T-helper 1 cell treated with Interleukin-12 subunit alpha and Interleukin-12 subunit beta and Interleukin-4 antibody, amounts not matched to agents 30 ng/mL and 1 ng/mL, for 36 hours (primary cell): ENCODE measurements at regions not wholly inside any gene's neighbourhood (a gene's known extent, or its start where the extent isn't known, plus 50 kb on each side); places are given as distances from the start of the nearest gene placed in this dataset.
"Not testable (repeated sequence)": the region's sequence is repeated elsewhere in the genome, so short reads cannot be mapped to it uniquely, and the experiment has no call there.

Experiments
- intact Hi-C: fragments of 100-400 bp; cut with micrococcal nuclease; formaldehyde crosslinking; loops from one replicate; pipeline ENCODE4 v1.15.1; 2024

DNA sequence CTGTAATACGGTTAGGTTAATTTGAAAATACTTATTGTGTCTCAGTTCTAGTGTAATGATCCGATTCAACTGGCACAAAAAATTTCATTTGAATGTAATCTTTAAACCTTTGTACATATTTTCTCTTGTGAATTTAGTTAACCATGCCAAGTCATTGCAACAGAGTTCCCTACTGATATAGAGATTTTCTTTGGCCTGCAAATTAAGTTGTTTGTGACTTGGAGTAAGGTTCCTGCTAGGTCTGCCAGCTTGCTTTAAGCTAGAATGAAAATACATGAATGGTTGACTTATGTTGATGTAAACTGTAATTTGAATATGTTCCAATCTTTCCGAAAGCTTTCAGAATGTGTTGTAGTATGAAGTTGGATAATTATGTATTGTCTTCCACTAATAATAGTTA is 1004.1 kb upstream of the EDIL3 start:
- intact Hi-C loops: no loop called here

- intact Hi-C loops: not testable (repeated sequence)
These were observed 1007.6 kb upstream of the EDIL3 start for GRCh38 chr5:85392309-85392708.

DNA sequence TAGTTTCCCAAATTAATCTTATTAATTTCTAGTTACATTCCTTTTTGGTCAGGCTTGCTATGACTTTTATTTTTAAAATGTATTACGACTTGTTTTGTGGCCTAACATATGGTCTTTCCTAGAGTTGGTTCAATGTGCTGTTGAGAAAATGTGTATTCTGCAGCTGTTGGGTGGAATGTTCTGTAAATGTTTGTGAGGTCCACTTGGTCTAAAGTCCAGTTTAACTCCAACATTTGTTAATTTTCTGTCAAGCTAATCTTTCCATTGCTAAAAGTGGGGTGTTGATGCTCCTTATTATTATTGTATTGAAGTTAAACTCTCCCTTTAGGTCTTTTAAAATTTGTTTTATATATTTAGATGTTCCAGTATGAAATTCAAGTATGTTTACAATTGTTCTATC is 1010.8 kb upstream of the EDIL3 start:
- intact Hi-C loops: no loop called here

DNA sequence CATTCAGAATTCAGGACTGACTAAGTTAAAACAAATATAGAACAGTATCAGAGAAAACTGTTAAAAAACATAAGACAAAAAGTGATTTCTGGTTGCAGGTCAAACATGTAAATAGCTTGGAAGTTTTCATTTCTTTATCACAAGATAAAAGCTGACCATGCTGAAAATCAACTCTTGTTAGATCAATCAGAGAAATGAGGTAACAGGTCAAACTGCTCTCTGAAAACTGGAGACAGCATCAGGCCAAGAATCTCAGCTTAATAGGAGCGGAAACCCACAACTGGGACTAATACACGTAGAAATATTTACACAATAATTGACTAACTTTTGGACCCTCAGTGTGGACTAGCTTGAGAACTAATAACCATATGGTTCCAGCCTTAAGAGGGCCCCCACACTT is 1012.8 kb upstream of the EDIL3 start:
- intact Hi-C loops: no loop called here

DNA sequence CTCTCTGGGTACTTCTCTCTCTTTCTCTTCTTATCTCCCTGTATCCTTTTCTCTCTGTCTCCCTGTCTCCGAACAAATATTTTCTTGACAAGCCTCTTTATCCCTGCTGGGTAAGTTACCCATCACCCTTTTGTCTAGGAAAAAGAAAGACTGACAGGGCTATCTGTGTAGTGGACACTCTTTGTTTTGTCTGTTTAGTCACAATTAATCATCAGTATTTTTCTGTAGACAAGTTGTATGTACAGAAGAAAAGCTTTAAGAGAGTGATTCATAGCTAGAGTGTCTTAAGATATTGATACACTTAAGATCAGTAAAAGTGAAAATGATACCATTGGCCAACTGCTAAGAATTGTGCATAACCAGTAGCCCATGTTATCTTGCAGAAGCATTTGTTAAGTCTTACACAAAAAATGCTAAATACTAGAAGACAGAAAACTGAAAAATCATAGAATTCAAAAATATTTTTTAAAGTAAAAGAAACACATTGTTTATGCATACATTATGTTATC is 1043.8 kb upstream of the EDIL3 start:
- intact Hi-C loops: no loop called here

DNA sequence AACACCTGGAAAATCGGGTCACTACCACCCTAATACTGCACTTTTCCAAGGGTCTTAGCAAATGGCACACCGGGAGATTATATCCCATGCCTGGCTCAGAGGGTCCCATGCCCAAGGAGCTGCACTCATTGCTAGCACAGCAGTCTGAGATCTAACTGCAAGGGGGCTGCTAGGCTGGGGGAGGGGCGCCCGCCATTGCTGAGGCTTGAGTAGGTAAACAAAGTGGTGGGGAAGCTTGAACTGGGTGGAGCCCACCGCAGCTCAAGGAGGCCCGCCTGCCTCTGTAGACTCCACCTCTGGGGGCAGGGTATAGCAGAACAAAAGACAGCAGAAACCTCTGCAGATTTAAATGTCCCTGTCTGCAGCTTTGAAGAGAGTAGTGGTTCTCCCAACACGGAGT is 1047.0 kb upstream of the EDIL3 start:
- intact Hi-C loops: not testable (repeated sequence)

GRCh38 chr5:85441156-85441555 is 1056.5 kb upstream of the EDIL3 start:
- intact Hi-C loops: no loop called here

- intact Hi-C loops: no loop called here
These were observed 1057.2 kb upstream of the EDIL3 start for GRCh38 chr5:85441853-85442252.

DNA sequence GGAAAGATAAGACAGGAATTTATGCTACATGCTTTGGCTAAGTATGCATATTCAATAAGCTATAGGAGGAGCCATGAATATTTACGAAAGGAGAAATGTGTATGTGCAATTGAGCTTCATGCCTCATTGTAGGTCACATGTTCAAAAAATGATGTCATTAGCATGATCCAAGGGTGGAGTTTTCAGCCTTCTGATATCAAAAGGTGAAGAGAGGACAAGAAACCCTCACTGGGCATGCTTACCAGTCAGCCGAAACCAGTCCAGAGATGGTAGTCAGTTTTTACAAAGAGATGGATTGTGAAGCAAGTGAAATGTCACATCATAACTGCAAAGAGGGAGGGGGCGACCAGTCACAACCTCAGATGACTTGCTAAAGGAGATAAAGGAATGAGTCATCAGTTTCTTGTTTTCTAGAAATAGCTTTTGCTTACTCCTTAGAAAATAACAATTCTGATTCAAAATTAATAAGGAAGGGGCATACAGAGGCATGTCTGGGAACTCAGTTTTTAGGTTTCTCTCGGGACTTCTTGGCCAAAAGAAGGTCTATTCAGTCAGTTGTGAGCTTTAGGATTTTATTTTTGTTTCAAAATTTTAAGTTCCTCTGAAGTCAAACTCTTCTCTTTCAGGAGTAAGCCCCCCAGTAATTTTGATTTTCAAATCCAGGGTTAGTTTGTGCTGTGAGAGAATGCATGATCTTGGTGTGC is 1067.8 kb upstream of the EDIL3 start:
- intact Hi-C loops: loop anchor here (5.0 kb wide), 1 partner anchor 1415 kb away; no protein-coding TSS in a partner anchor

DNA sequence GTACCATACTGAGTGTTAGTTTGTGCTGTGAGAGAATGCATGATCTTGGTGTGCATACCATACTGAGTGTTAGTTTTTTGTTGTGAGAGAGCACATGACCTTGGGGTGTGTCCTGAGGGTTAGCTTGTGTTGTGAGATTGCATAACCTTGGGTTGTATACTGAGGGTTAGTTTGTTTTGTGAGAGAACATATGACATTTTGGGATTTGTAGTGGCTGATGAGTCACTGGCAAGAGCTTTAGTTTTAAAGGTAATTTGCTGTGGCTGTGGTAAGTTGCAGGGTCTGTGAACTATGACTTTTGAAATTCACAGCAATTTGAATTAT is 1068.3 kb upstream of the EDIL3 start:
- intact Hi-C loops: loop anchor here (5.0 kb wide), 1 partner anchor 1416 kb away; no protein-coding TSS in a partner anchor

DNA sequence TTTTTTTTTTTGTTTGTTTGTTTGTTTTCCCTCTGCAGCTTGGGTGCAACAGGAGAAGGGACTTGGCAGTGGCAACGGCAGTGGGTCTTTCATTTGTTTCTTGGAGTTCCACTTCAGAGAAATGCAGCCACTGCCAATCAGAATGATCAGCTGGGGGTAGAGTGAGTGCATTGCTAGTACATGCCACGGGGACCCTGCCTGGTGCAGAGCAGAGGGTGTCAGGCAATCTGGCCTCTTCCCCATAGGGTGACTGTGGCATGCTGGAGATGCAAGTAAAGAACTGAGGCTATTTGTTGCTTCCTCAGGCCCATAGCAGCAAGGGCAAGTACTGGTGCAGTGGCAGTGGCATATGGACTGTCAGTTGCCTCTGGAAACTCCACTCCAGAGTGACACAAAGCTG is 1073.6 kb upstream of the EDIL3 start:
- intact Hi-C loops: no loop called here

DNA sequence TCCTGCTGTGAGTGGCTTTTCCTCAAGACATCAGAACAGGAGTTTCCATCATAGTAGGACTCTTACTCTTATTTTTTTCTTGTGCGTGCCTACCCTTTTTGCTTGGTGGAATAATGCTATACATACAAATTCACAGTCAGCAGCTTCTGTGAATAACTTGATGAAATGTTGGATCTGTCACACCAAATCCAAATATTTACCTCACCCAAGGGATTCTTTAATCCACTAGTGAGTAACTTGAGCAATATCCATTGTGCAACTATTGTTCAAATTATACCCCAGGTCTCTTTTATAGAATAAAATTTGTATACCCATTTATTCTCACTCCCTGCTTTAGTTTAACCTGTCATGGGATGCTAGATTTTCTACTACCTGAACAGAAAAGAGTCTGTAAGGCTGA is 1078.3 kb upstream of the EDIL3 start:
- intact Hi-C loops: no loop called here

DNA sequence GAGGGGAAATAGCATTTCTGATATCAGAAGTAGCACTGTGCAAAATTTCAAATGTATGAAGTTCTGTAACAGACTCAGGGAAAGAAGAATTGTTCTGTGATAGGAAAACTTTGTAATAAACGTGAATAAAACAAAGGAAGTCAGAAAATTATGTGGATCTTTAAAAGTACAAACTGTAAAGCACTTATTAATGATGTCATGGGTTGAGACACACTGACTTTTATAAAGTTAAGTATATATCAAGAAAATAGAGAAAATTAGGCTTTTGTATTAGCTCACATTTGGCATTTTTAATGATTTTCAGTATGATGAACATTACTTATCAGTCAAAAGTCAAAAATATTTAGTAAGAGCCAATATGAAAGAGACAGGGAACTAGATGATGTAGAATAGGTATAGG is 1081.7 kb upstream of the EDIL3 start:
- intact Hi-C loops: no loop called here

DNA sequence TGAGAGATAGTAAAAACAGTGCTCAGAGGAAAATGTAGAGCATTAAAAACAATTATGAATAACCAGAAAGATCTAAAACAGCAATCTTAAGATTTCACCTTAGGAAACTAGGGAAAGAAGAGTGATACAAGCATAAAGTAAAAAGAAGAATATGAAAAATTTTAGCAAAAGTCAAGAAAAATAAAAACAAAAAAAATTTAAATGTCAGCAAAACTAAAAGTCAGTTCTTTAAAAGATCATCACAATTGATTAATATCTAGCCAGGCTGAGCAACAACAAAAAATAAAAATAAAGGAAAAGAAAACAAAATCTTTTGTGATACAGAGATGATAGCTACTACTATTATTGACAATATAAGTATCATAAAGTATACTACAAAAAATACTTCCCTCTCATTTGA is 1088.1 kb upstream of the EDIL3 start:
- intact Hi-C loops: no loop called here

DNA sequence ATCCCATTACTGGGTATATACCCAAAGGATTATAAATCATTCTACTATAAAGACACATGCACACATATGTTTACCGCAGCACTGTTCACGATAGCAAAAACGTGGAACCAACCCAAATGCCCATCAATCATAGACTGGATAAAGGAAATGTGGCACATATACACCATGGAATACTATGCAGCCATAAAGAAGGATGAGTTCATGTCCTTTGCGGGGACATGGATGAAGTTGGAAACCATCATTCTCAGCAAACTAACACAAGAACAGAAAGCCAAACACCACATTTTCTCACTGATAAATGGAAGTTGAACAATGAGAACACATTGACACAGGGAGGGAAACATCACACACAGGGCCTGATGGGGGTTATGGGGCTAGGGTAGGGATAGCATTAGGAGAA is 1090.5 kb upstream of the EDIL3 start:
- intact Hi-C loops: not testable (repeated sequence)

DNA sequence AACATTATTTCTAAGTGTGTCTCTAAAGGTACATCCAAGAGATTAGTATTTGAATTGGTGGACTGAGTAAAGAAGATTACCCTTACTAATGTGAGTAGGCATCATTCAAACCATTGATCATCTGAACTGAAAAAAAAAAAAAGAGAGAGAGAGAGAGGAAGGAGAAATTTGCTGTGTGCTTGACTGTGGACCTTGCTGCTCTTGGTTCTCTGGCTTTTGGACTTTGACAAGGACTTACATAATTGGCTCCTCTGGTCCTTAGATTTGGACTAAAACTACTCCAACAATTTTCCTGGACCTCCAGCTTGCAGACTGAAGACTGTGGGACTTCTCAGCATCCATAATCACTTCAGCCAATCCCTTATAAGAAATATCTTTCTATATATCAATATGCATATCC is 1091.9 kb upstream of the EDIL3 start:
- intact Hi-C loops: no loop called here

- intact Hi-C loops: no loop called here
These were observed 1095.2 kb upstream of the EDIL3 start for GRCh38 chr5:85479849-85480248.

DNA sequence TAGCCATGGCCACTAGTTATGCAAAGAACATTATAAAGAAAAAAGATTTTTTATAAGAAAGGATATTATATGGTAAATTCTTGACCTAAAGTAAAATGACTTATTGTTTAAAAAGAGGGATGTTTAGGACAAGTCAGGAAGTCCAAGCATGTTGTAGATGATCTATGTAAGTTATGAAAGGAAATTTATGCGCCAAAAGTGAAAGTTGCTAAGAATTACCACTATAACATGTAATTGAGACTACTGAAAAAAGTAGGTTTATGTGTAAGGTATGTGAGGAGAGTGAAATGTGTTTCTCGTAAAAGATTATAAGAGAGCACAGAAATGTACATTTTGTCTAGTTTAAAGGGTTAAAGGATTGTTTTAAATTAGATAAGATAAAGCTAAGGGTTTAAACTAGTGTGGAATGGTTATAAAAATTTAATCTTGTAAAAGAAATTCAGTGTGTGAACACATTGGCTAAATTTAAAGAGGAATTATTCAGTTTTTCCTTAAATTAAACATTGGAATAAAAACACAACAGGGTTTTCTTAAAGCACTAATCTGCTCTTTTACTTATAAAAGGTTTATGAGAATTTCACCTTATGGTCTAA is 1100.4 kb upstream of the EDIL3 start:
- intact Hi-C loops: no loop called here

GRCh38 chr5:85488295-85488694 is 1103.6 kb upstream of the EDIL3 start:
- intact Hi-C loops: no loop called here

GRCh38 chr5:85500869-85501268 is 1116.2 kb upstream of the EDIL3 start:
- intact Hi-C loops: no loop called here

DNA sequence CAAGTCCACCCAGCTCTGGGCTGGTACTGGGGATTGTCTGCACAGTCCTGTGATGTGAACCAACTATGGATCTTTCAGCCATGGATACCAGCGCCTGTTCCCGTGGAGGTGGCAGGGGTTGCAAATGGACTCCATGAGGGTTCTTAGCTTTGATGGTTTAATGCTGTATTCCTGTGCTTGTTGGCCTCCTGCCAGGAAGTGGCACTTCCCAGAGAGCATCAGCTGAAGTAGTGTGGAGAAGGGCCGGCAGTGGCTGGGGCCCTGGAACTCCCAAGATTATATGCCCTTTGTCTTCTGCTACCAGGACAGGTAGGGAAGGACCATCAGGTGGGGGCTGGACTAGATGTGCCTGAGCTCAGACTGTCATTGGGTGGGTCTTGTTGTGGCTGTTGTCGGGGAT is 1104.8 kb upstream of the COX7C start:
- intact Hi-C loops: no loop called here

DNA sequence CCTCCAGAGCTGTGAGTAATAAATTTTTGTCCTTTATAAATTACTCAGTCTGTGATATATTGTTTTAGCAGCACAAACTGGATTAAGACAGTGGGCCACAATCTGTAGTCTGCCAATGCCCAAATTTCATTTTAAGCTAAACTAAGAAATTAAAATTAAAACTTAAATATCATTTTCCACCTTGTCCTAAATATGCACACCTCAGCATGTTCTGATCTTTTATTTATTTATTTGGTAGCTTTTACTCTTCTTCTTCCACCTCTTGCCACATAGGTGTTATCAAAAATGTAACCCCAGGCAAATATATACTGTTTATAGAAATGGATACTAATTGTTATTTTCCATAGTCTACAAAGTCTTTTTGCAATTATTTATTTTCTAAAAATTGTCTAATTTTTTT is 1102.2 kb upstream of the COX7C start:
- intact Hi-C loops: no loop called here

DNA sequence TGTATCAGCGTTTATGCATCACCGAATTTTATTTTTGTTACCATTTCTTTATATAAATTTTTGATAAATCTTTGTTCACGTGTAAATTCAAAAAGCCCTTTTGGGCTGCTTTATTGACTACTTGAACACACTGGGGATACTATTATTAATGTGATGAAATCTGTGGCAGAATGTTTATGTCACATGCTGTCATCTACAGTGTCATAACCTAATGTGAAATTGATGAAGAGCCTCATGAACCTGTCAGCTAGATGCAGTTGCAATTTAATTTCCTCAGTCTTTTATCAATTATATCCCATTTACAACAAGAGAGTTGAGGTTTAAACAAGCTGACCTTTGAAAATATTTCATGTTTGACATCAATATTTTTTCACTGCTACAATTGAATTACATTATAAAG is 1100.4 kb upstream of the COX7C start:
- intact Hi-C loops: no loop called here
